GM21576 (cell line): ENCODE measurements at regions not wholly inside any gene's neighbourhood (a gene's known extent, or its start where the extent isn't known, plus 50 kb on each side); places are given as distances from the start of the nearest gene placed in this dataset.
"Not testable (repeated sequence)": the region's sequence is repeated elsewhere in the genome, so short reads cannot be mapped to it uniquely, and the experiment has no call there.

Experiments used
- ATAC-seq: cut with Tn5 transposase; IDR thresholded peaks from one replicate; pipeline ENCODE4 v1.9.1; 2021; ENCODE audit warnings: mild to moderate bottlenecking, moderate library complexity; ENCODE audit not compliant: unreplicated experiment

GRCh38 chr6:6995328-6995727, 112.4 kb upstream of the RREB1 start:
- ATAC-seq: no peak

- no peak for ATAC-seq
These were observed 111.6 kb upstream of the RREB1 start for GRCh38 chr6:6996124-6996523.

- ATAC-seq: no peak
These were observed 110.2 kb upstream of the RREB1 start for GRCh38 chr6:6997263-6998193.

GRCh38 chr6:6998194-6998569, 109.6 kb upstream of the RREB1 start:
- no peak for ATAC-seq

GRCh38 chr6:7000825-7001777, 106.7 kb upstream of the RREB1 start:
- ATAC-seq: no peak

- ATAC-seq: no peak
These were observed 104.7 kb upstream of the RREB1 start for GRCh38 chr6:7003041-7003440.

- ATAC-seq: no peak
These were observed 103.0 kb upstream of the RREB1 start for GRCh38 chr6:7004581-7005297.

- no peak for ATAC-seq
These were observed 101.1 kb upstream of the RREB1 start for GRCh38 chr6:7006515-7007191.

GRCh38 chr6:7008451-7008988, 99.2 kb upstream of the RREB1 start:
- no peak for ATAC-seq

- no peak for ATAC-seq
These were observed 91.5 kb upstream of the RREB1 start for GRCh38 chr6:7016226-7016625.

- ATAC-seq: no peak
These were observed 86.5 kb upstream of the RREB1 start for GRCh38 chr6:7021301-7021700.

- ATAC-seq: no peak
These were observed 81.9 kb upstream of the RREB1 start for GRCh38 chr6:7025861-7026260.

- ATAC-seq: not testable (repeated sequence)
These were observed 78.8 kb upstream of the RREB1 start for GRCh38 chr6:7028963-7029362.

GRCh38 chr6:7030968-7031367, 76.8 kb upstream of the RREB1 start:
- ATAC-seq: not testable (repeated sequence)

- ATAC-seq: no peak
These were observed 74.6 kb upstream of the RREB1 start for GRCh38 chr6:7033202-7033601.

- ATAC-seq: no peak
These were observed 73.7 kb upstream of the RREB1 start for GRCh38 chr6:7034055-7034454.

GRCh38 chr6:7035837-7036249, 71.9 kb upstream of the RREB1 start:
- no peak for ATAC-seq

- ATAC-seq: no peak
These were observed 66.2 kb upstream of the RREB1 start for GRCh38 chr6:7041511-7042026.

GRCh38 chr6:7042056-7042653, 65.6 kb upstream of the RREB1 start:
- no peak for ATAC-seq
